GM19455 (cell line): ENCODE measurements at regions not wholly inside any gene's neighbourhood (a gene's known extent, or its start where the extent isn't known, plus 50 kb on each side); places are given as distances from the start of the nearest gene placed in this dataset.

Experiments used
- ATAC-seq: cut with Tn5 transposase; IDR thresholded peaks from one replicate; pipeline ENCODE4 v1.9.1; 2021; ENCODE audit not compliant: unreplicated experiment

GRCh38 chr9:116058421-116058820 is 95.2 kb upstream of the PAPPA start:
- ATAC-seq: no peak

- no peak for ATAC-seq
Measured at GRCh38 chr9:116059466-116059865, 94.1 kb upstream of the PAPPA start.

- ATAC-seq: no peak
Measured at GRCh38 chr9:116060631-116061030, 93.0 kb upstream of the PAPPA start.

GRCh38 chr9:116061546-116062205 is 91.9 kb upstream of the PAPPA start:
- ATAC-seq: no peak

- no peak for ATAC-seq
Measured at GRCh38 chr9:116062206-116062550, 91.4 kb upstream of the PAPPA start.

GRCh38 chr9:116064970-116065369 is 88.6 kb upstream of the PAPPA start:
- ATAC-seq: no peak

- no peak for ATAC-seq
Measured at GRCh38 chr9:116066221-116066620, 87.4 kb upstream of the PAPPA start.

GRCh38 chr9:116067566-116067965 is 86.0 kb upstream of the PAPPA start:
- no peak for ATAC-seq

- ATAC-seq: no peak
Measured at GRCh38 chr9:116070256-116070914, 83.2 kb upstream of the PAPPA start.

- ATAC-seq: no peak
Measured at GRCh38 chr9:116072046-116072445, 81.5 kb upstream of the PAPPA start.

- ATAC-seq: no peak
Measured at GRCh38 chr9:116073826-116074225, 79.8 kb upstream of the PAPPA start.

- no peak for ATAC-seq
Measured at GRCh38 chr9:116074658-116075057, 78.9 kb upstream of the PAPPA start.

GRCh38 chr9:116075191-116075590 is 78.4 kb upstream of the PAPPA start:
- ATAC-seq: no peak

GRCh38 chr9:116078640-116079039 is 75.0 kb upstream of the PAPPA start:
- ATAC-seq: no peak

GRCh38 chr9:116080561-116080960 is 73.0 kb upstream of the PAPPA start:
- ATAC-seq: no peak

- ATAC-seq: no peak
Measured at GRCh38 chr9:116081435-116082115, 72.0 kb upstream of the PAPPA start.

GRCh38 chr9:116083837-116084236 is 69.8 kb upstream of the PAPPA start:
- ATAC-seq: no peak

- no peak for ATAC-seq
Measured at GRCh38 chr9:116084497-116084896, 69.1 kb upstream of the PAPPA start.

GRCh38 chr9:116087246-116087645 is 66.3 kb upstream of the PAPPA start:
- no peak for ATAC-seq

- no peak for ATAC-seq
Measured at GRCh38 chr9:116087751-116088194, 65.8 kb upstream of the PAPPA start.

- ATAC-seq: no peak
Measured at GRCh38 chr9:116088396-116088795, 65.2 kb upstream of the PAPPA start.

- no peak for ATAC-seq
Measured at GRCh38 chr9:116090030-116090770, 63.4 kb upstream of the PAPPA start.
